ENCODE measurements at regions not wholly inside any gene's neighbourhood (a gene's known extent, or its start where the extent isn't known, plus 50 kb on each side); places are given as distances from the start of the nearest gene placed in this dataset.

DNA sequence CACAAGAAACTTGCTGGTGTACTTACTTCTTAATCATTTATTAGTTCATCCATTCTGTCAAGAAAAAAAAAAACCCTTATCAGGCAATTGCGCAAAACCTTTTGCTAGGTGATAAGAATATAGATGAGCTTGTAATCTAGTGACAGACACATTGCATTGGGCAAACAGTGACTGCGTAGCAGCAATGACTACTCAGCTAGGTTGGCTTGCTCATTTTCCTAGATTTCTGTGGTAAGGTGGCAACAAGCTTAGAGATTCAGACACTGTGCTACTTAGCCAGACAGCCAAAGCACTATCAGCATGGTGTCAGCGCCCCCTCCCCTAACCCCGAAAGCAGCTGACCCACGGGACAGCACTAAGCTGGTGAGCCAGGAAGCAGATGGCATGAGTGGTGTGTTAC is 203.1 kb downstream of the BARHL2 start:
- no peaks in the 10 kb centered on the region for H3K9me3 ChIP-seq (ENCODE audit: control insufficient read depth, insufficient read depth, low read length)
- H3K4me1 ChIP-seq (ENCODE audit: control insufficient read depth, insufficient read depth, low read length), result peaks cover 19% of the 10 kb centered on the region
- H3K4me3 ChIP-seq (ENCODE audit: low read depth, low read length), result no peak overlapping the region
- no peak overlapping the region for H3K27ac ChIP-seq (ENCODE audit: low read depth, low read length)
- H3K27me3 ChIP-seq (ENCODE audit: control insufficient read depth, insufficient read depth, low read length), result no peaks in the 10 kb centered on the region
- no peaks in the 10 kb centered on the region for H3K36me3 ChIP-seq (ENCODE audit: control insufficient read depth, insufficient read depth, low read length)
- no peak overlapping the region for H3K9ac ChIP-seq (ENCODE audit: low read depth, low read length)

DNA sequence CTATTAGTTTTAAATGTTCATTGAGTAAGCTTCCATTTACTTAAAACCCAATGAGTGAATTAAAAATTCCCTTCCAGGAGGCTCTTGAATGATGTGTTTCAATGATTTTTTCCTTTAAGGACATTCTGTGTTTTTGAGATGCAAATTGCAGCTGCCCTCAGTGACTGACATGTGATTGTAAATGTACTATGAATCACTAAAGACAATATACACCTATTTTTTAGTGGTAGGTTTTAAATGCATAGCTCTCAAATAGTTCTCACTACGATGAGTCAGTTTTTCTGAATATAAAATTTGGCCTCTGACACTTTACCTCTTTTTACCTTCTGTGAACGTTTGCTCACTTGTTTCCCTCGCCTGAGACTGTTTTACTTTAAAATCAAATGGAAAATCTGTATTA is 204.7 kb downstream of the BARHL2 start:
- Histone ChIP-seq H3K4me3 (ENCODE audit: low read depth, low read length) (no peak overlapping the region), H3K4me1 (ENCODE audit: control insufficient read depth, insufficient read depth, low read length) (peaks cover 20% of the 10 kb centered on the region), H3K27ac (ENCODE audit: low read depth, low read length) (no peak overlapping the region), H3K9ac (ENCODE audit: low read depth, low read length) (no peak overlapping the region), H3K36me3 (ENCODE audit: control insufficient read depth, insufficient read depth, low read length) (no peaks in the 10 kb centered on the region), H3K9me3 (ENCODE audit: control insufficient read depth, insufficient read depth, low read length) (no peaks in the 10 kb centered on the region), H3K27me3 (ENCODE audit: control insufficient read depth, insufficient read depth, low read length) (no peaks in the 10 kb centered on the region)

DNA sequence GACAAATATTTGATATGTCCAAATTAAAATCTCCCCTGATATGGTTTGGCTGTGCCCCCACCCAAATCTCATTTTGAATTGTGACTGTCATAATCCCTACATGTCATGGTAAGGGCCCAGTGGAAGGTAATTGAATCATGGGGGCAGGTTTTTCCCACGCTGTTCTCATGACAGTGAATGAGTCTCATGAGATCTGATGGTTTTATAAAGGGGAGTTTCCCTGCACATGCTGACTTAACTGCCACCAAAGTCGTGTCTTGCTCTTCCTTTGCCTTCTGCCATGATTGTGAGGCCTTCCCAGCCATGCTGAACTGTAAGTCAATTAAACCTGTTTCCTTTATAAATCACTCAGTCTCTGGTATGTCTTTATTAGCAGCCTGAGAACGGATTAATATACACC is 207.0 kb downstream of the BARHL2 start:
- Histone ChIP-seq H3K9ac (ENCODE audit: low read depth, low read length) (no peak overlapping the region), H3K27me3 (ENCODE audit: control insufficient read depth, insufficient read depth, low read length) (no peaks in the 10 kb centered on the region), H3K36me3 (ENCODE audit: control insufficient read depth, insufficient read depth, low read length) (no peaks in the 10 kb centered on the region), H3K4me1 (ENCODE audit: control insufficient read depth, insufficient read depth, low read length) (peaks cover 20% of the 10 kb centered on the region), H3K4me3 (ENCODE audit: low read depth, low read length) (no peak overlapping the region), H3K9me3 (ENCODE audit: control insufficient read depth, insufficient read depth, low read length) (no peaks in the 10 kb centered on the region), H3K27ac (ENCODE audit: low read depth, low read length) (peak overlapping the region; percentile 23)

DNA sequence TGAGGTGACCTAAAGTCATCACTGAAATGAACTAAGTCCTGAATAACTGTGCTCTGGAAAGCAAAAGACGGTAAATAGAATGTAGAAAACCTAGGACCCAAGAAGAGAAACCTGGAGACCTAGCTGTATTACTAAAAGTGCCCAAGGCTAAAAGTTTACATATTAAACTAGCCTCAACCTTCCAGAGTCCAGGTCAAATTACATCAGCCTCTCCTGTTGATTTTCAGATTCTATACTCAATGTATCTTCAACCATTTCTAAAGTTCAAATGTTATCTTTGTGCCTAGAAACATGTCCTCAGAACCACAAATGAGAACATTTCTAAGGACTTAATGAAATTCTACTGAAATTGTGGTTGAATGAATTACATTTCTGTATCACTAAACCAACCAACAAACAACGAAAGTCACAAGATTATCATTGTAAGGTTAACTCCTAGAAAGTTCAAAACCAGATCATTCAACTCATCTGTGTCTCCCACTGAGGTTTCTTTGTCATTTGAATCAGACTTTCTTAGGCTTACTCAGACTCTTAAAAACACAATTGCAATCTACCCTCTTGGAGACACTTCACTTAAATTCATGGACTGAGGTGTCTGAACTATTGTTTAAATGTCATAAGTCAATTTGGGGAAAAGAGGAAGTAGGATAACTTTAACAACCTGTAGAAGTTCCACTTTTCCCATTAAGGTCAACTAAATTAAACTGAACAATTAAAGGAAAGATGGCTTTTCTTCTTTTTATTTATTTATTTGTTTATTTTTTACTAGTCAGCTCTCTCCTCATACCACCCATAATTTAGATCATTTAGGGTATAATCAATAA is 207.7 kb downstream of the BARHL2 start:
- H3K27ac ChIP-seq (ENCODE audit: low read depth, low read length), result peak overlapping the region; percentile 53
- H3K27me3 ChIP-seq (ENCODE audit: control insufficient read depth, insufficient read depth, low read length), result no peaks in the 10 kb centered on the region
- peak overlapping the region; percentile 10; the same call in 1 of the 2 replicates for H3K4me3 ChIP-seq (ENCODE audit: low read depth, low read length)
- no peak overlapping the region for H3K9ac ChIP-seq (ENCODE audit: low read depth, low read length)
- no peaks in the 10 kb centered on the region for H3K9me3 ChIP-seq (ENCODE audit: control insufficient read depth, insufficient read depth, low read length)
- H3K4me1 ChIP-seq (ENCODE audit: control insufficient read depth, insufficient read depth, low read length), result peaks cover 20% of the 10 kb centered on the region
- H3K36me3 ChIP-seq (ENCODE audit: control insufficient read depth, insufficient read depth, low read length), result no peaks in the 10 kb centered on the region

DNA sequence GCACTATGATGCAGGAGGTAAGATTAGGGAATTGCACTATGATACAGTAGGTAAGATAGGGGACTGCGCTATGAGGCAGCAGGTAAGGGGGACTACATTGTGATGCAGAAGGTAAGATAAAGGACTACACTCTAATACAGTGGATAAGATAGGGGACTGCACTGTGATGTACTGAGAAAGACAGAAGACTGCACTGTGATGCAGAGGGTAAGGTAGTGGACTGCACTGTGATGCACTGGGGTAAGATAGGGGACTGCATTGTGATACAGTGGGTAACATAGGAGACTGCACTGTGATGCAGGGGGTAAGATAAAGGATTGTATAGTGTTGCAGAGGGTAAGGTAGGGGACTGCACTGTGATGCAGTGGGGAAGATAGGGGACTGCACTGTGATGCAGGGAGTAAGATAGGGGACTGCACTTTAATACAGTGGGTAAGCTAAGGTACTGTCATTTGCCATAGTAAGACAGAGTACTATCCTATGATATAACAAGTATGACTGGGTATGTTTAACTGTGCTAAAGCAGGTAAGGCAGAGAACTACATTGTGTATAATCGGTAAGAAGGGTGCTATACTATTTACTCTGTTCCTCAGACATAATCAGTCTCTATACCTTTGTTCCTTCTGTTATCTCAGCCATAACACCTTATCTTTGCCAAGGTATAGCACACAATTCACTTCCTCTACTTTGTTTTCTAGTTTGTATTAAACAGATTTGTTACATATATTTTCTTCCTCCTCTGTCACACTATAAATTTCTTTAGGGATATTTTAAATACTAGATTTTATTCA is 208.5 kb downstream of the BARHL2 start:
- Histone ChIP-seq H3K9me3 (ENCODE audit: control insufficient read depth, insufficient read depth, low read length) (no peaks in the 10 kb centered on the region), H3K27me3 (ENCODE audit: control insufficient read depth, insufficient read depth, low read length) (no peaks in the 10 kb centered on the region), H3K36me3 (ENCODE audit: control insufficient read depth, insufficient read depth, low read length) (no peaks in the 10 kb centered on the region), H3K9ac (ENCODE audit: low read depth, low read length) (no peak overlapping the region), H3K4me3 (ENCODE audit: low read depth, low read length) (no peak overlapping the region), H3K27ac (ENCODE audit: low read depth, low read length) (peak overlapping the region; percentile 53), H3K4me1 (ENCODE audit: control insufficient read depth, insufficient read depth, low read length) (peaks cover 20% of the 10 kb centered on the region)

DNA sequence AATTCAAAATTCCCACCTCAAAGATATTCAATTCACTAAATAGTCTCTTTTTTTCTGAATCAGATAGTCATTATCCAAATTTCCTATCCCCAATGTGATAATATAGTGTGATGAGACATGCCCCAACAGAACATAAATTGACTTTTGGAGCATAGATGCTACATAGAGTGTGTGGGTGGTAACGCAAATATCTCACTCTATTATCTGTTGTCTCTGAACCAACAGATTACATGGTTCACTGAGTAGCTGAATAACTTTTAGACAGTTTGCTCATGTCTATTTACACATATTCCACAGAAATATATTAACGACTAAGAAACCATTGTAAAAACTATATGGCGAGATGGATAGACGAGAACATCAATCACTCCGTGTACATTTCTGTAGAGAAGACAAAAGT is 209.9 kb downstream of the BARHL2 start:
- H3K9ac ChIP-seq (ENCODE audit: low read depth, low read length), result no peak overlapping the region
- H3K27ac ChIP-seq (ENCODE audit: low read depth, low read length), result no peak overlapping the region
- no peaks in the 10 kb centered on the region for H3K36me3 ChIP-seq (ENCODE audit: control insufficient read depth, insufficient read depth, low read length)
- no peaks in the 10 kb centered on the region for H3K9me3 ChIP-seq (ENCODE audit: control insufficient read depth, insufficient read depth, low read length)
- H3K4me3 ChIP-seq (ENCODE audit: low read depth, low read length), result no peak overlapping the region
- no peaks in the 10 kb centered on the region for H3K27me3 ChIP-seq (ENCODE audit: control insufficient read depth, insufficient read depth, low read length)
- H3K4me1 ChIP-seq (ENCODE audit: control insufficient read depth, insufficient read depth, low read length), result peaks cover 24% of the 10 kb centered on the region

DNA sequence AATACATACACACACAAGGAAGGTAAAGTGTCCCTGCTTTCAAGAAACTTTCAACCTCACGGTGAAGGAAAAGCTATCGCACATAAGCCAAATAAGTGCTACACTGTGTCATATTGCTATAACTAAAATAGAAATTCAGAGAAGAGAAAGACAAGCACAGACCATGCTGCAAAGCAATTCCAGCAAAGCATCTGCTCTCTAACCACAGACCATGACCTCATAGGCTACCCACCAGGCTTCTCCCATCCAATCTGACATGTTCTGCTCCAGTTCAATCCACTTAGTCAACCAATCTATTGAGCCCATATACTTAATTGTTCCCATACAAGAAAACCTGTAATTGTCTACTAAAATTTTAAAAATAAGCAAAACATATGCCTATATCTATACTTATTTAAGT is 211.3 kb downstream of the BARHL2 start:
- Histone ChIP-seq H3K9me3 (ENCODE audit: control insufficient read depth, insufficient read depth, low read length) (no peaks in the 10 kb centered on the region), H3K4me1 (ENCODE audit: control insufficient read depth, insufficient read depth, low read length) (peaks cover 35% of the 10 kb centered on the region)

DNA sequence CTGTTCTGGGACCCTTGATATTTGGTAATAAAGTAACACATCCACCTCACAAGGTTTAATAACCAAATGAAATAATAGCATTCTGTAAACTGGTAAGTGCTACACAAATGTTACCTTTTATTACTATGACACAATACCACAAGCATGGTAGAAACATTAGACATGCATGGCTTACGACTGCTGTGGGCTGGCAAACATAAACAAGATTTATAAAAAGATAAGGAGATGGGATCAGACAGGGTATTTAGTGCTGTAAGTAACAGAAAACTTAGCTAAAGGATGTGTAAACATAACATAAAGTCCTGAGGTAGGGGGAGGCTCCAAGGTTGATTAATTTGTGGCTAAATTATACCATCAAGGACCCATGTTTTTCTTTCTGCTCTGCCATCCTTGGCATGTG is 212.6 kb downstream of the BARHL2 start:
- H3K4me3 ChIP-seq (ENCODE audit: low read depth, low read length), result no peak overlapping the region
- H3K9ac ChIP-seq (ENCODE audit: low read depth, low read length), result no peak overlapping the region
- no peaks in the 10 kb centered on the region for H3K9me3 ChIP-seq (ENCODE audit: control insufficient read depth, insufficient read depth, low read length)
- no peak overlapping the region for H3K27ac ChIP-seq (ENCODE audit: low read depth, low read length)
- H3K4me1 ChIP-seq (ENCODE audit: control insufficient read depth, insufficient read depth, low read length), result peaks cover 35% of the 10 kb centered on the region
- no peaks in the 10 kb centered on the region for H3K27me3 ChIP-seq (ENCODE audit: control insufficient read depth, insufficient read depth, low read length)
- no peaks in the 10 kb centered on the region for H3K36me3 ChIP-seq (ENCODE audit: control insufficient read depth, insufficient read depth, low read length)

More for the DNA sequence above, 211.3 kb downstream of the BARHL2 start:
- Histone ChIP-seq H3K36me3 (ENCODE audit: control insufficient read depth, insufficient read depth, low read length) (no peaks in the 10 kb centered on the region), H3K27ac (ENCODE audit: low read depth, low read length) (no peak overlapping the region), H3K27me3 (ENCODE audit: control insufficient read depth, insufficient read depth, low read length) (no peaks in the 10 kb centered on the region), H3K4me3 (ENCODE audit: low read depth, low read length) (no peak overlapping the region), H3K9ac (ENCODE audit: low read depth, low read length) (no peak overlapping the region)

DNA sequence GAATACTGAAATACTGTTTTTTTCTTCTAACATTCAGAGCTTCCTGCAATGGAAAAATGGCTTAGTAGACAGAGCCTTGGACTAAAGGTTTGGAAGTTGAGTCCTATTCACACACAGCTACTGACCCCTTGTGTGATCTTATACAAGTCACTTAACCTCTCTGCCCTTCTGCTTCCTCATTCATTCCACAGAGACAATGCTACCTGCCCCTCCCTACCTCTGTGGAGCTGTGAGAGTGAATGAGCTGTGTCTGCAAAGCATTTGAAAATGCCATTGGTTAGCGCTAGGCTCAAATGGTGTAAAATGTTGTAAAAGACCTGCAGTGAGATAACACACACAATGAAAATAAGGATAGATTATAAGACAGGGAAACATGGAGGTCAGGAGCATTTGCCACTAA is 214.4 kb downstream of the BARHL2 start:
- H3K27me3 ChIP-seq (ENCODE audit: control insufficient read depth, insufficient read depth, low read length), result no peaks in the 10 kb centered on the region
- H3K36me3 ChIP-seq (ENCODE audit: control insufficient read depth, insufficient read depth, low read length), result no peaks in the 10 kb centered on the region
- no peak overlapping the region for H3K4me3 ChIP-seq (ENCODE audit: low read depth, low read length)
- H3K4me1 ChIP-seq (ENCODE audit: control insufficient read depth, insufficient read depth, low read length), result peaks cover 28% of the 10 kb centered on the region
- H3K9me3 ChIP-seq (ENCODE audit: control insufficient read depth, insufficient read depth, low read length), result no peaks in the 10 kb centered on the region
- H3K9ac ChIP-seq (ENCODE audit: low read depth, low read length), result no peak overlapping the region
- H3K27ac ChIP-seq (ENCODE audit: low read depth, low read length), result peak overlapping the region; percentile 67

DNA sequence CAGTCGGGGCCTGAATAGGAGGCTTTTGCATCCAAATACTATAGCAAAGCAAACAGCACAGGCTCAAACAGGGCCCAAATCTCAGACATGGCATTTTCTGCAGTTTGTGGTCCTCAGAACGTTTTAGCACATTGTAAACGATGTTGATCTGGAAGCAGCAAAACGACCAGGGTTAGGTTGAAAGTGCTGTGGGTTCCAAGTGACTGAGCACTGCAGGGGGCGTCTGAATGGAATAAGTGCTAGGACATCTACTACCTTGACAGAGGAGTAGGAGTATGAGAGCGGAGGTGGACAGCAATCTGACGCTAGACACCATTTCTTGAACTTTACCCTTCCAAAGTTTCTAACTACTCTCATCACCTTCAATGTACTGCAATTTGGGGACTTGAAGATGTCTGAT is 214.9 kb downstream of the BARHL2 start:
- Histone ChIP-seq H3K9ac (ENCODE audit: low read depth, low read length) (no peak overlapping the region), H3K4me3 (ENCODE audit: low read depth, low read length) (no peak overlapping the region), H3K27ac (ENCODE audit: low read depth, low read length) (peak overlapping the region; percentile 67), H3K36me3 (ENCODE audit: control insufficient read depth, insufficient read depth, low read length) (no peaks in the 10 kb centered on the region), H3K9me3 (ENCODE audit: control insufficient read depth, insufficient read depth, low read length) (no peaks in the 10 kb centered on the region), H3K4me1 (ENCODE audit: control insufficient read depth, insufficient read depth, low read length) (peaks cover 28% of the 10 kb centered on the region), H3K27me3 (ENCODE audit: control insufficient read depth, insufficient read depth, low read length) (no peaks in the 10 kb centered on the region)

DNA sequence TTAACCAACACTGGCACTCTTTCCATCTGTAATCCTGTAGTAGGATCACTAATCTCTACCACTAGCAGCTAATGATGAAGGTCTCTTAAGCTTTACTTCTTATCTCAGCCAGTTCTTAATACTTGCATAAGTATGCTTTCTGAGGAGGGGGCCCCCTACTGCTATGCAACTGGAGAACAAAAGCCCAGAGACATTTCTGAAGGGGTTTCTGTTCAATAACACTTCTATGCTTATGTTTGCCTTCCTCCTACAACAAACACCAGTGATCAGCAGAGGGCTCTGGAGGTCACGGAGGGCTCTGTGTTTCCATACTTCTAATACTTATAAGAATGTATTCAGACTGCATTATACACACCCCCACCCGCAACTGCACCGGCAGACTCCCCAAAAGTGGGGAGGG is 215.8 kb downstream of the BARHL2 start:
- H3K4me1 ChIP-seq (ENCODE audit: control insufficient read depth, insufficient read depth, low read length), result peaks cover 31% of the 10 kb centered on the region
- H3K9ac ChIP-seq (ENCODE audit: low read depth, low read length), result no peak overlapping the region
- H3K4me3 ChIP-seq (ENCODE audit: low read depth, low read length), result no peak overlapping the region
- H3K27me3 ChIP-seq (ENCODE audit: control insufficient read depth, insufficient read depth, low read length), result no peaks in the 10 kb centered on the region
- no peaks in the 10 kb centered on the region for H3K36me3 ChIP-seq (ENCODE audit: control insufficient read depth, insufficient read depth, low read length)
- peak overlapping the region; percentile 67 for H3K27ac ChIP-seq (ENCODE audit: low read depth, low read length)
- H3K9me3 ChIP-seq (ENCODE audit: control insufficient read depth, insufficient read depth, low read length), result no peaks in the 10 kb centered on the region
